ENCODE measurements at regions not wholly inside any gene's neighbourhood (a gene's known extent, or its start where the extent isn't known, plus 50 kb on each side); places are given as distances from the start of the nearest gene placed in this dataset.

GRCh38 chr15:62897634-62898033 is 144.9 kb upstream of the TPM1 start:
- no peaks in the 10 kb centered on the region for H3K27me3 ChIP-seq (ENCODE audit: insufficient read depth, low read depth, severe bottlenecking)
- H3K36me3 ChIP-seq, result no peaks in the 10 kb centered on the region
- TF ChIP-seq, protein P1, sequence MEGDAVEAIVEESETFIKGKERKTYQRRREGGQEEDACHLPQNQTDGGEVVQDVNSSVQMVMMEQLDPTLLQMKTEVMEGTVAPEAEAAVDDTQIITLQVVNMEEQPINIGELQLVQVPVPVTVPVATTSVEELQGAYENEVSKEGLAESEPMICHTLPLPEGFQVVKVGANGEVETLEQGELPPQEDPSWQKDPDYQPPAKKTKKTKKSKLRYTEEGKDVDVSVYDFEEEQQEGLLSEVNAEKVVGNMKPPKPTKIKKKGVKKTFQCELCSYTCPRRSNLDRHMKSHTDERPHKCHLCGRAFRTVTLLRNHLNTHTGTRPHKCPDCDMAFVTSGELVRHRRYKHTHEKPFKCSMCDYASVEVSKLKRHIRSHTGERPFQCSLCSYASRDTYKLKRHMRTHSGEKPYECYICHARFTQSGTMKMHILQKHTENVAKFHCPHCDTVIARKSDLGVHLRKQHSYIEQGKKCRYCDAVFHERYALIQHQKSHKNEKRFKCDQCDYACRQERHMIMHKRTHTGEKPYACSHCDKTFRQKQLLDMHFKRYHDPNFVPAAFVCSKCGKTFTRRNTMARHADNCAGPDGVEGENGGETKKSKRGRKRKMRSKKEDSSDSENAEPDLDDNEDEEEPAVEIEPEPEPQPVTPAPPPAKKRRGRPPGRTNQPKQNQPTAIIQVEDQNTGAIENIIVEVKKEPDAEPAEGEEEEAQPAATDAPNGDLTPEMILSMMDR (IDR thresholded peaks at IDR 0.05; ENCODE audit: low read depth, low read length), result no peak
- no peaks in the 10 kb centered on the region for H3K9me3 ChIP-seq (ENCODE audit: severe bottlenecking)
- no peak overlapping the region for H3K27ac ChIP-seq
- no peak overlapping the region for H3K4me3 ChIP-seq (ENCODE audit: low read depth, low read length)
- no peak for DNase-seq

- Histone ChIP-seq H3K36me3 (no peaks in the 10 kb centered on the region), H3K27ac (no peak overlapping the region), H3K4me3 (ENCODE audit: low read depth, low read length) (no peak overlapping the region), H3K9me3 (ENCODE audit: severe bottlenecking) (no peaks in the 10 kb centered on the region), H3K27me3 (ENCODE audit: insufficient read depth, low read depth, severe bottlenecking) (no peaks in the 10 kb centered on the region)
- TF ChIP-seq, protein P1 (IDR thresholded peaks at IDR 0.05; ENCODE audit: low read depth, low read length), result no peak
- no peak for DNase-seq
Measured at GRCh38 chr15:62899090-62899493, 143.5 kb upstream of the TPM1 start.

DNA sequence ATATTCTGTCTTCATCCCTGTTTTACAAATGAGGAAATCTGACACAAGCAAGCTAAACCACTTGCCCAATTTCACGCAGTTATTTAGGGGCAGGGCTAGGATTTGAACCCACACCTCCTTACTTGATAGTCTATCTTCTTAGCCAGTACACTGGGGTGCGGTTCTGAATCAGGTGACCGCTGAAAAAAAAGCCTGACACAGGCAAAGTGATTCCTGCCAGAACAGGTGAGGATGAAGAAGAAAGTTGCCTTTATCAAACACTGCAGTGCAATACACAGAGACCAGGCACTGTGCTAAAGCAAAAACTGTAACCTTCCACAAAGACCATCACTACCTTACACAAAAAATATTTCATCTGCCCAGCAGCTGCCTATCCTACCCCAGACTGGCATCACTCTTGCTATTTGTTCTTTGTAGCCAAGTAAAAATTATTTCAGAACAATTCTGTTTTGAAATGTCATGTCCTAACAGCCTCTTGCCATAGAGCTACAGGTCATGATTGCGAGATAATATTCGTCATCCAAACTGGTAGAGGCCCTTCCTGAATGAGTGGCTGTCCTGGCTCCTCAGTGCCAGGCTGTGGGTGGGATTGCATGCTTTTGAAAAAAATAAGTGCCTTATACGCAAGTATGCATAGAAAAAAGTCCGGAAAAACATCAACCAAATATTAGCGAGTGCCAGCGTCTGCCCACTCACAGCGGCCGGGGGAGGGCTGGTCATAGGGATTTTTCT is 142.3 kb upstream of the TPM1 start:
- Histone ChIP-seq H3K27ac (no peak overlapping the region), H3K36me3 (no peaks in the 10 kb centered on the region)

GRCh38 chr15:62901087-62901486 is 141.5 kb upstream of the TPM1 start:
- no peaks in the 10 kb centered on the region for H3K36me3 ChIP-seq
- no peak overlapping the region for H3K27ac ChIP-seq
- H3K27me3 ChIP-seq (ENCODE audit: insufficient read depth, low read depth, severe bottlenecking), result no peaks in the 10 kb centered on the region
- TF ChIP-seq, protein P1 (IDR thresholded peaks at IDR 0.05; ENCODE audit: low read depth, low read length), result no peak
- no peak for DNase-seq
- no peak overlapping the region for H3K4me3 ChIP-seq (ENCODE audit: low read depth, low read length)
- no peaks in the 10 kb centered on the region for H3K9me3 ChIP-seq (ENCODE audit: severe bottlenecking)

More for the DNA sequence above, 142.3 kb upstream of the TPM1 start:
- TF ChIP-seq, protein P1 (IDR thresholded peaks at IDR 0.05; ENCODE audit: low read depth, low read length), result no peak
- Histone ChIP-seq H3K9me3 (ENCODE audit: severe bottlenecking) (no peaks in the 10 kb centered on the region), H3K27me3 (ENCODE audit: insufficient read depth, low read depth, severe bottlenecking) (no peaks in the 10 kb centered on the region), H3K4me3 (ENCODE audit: low read depth, low read length) (no peak overlapping the region)
- no peak for DNase-seq

GRCh38 chr15:62901909-62902546 is 140.5 kb upstream of the TPM1 start:
- Histone ChIP-seq H3K27ac (no peak overlapping the region), H3K36me3 (no peaks in the 10 kb centered on the region), H3K4me3 (ENCODE audit: low read depth, low read length) (no peak overlapping the region), H3K9me3 (ENCODE audit: severe bottlenecking) (no peaks in the 10 kb centered on the region), H3K27me3 (ENCODE audit: insufficient read depth, low read depth, severe bottlenecking) (no peaks in the 10 kb centered on the region)
- DNase-seq, result no peak
- TF ChIP-seq, protein P1 (IDR thresholded peaks at IDR 0.05; ENCODE audit: low read depth, low read length), result no peak

Data from WERI-Rb-1 (cell line).